ENCODE measurements at regions not wholly inside any gene's neighbourhood (a gene's known extent, or its start where the extent isn't known, plus 50 kb on each side); places are given as distances from the start of the nearest gene placed in this dataset.

DNA sequence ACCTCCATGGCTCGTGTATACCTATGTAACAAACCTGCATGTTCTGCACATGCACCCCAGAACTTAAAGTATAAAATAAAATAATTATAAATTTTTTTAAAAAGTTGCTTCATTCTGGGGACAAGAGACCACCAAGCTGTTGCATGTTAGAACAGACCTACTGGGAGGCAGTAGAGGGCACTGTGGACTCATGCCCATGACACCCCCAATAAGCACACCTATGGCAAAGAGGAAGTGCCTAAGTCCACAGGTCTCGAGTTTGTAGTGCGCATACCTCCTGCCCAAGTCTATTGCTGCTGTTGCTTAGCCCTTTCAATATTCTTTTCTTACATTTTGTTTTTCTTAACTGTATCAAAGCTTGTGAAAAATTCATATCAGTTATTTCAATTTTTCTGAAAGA lies 267.9 kb upstream of the THBS1 start:
- DNase-seq (ENCODE audit: low read depth, low spot score) = no peak
- H3K27me3 ChIP-seq (ENCODE audit: control insufficient read depth, insufficient read depth, low read length) = no peaks in the 10 kb centered on the region
- BruUV-seq (replicated peaks) = no TSS peak
- H3K27ac ChIP-seq (ENCODE audit: low read length) = no peak overlapping the region
- CTCF ChIA-PET = no interaction called here
- no peaks in the 10 kb centered on the region; the same call in 1 of the 2 replicates for H3K9me3 ChIP-seq (ENCODE audit: control insufficient read depth, insufficient read depth, low read depth, low read length)
- no peaks in the 10 kb centered on the region for H3K4me1 ChIP-seq (ENCODE audit: control insufficient read depth, insufficient read depth, low read length)
- TF ChIP-seq, protein P1, sequence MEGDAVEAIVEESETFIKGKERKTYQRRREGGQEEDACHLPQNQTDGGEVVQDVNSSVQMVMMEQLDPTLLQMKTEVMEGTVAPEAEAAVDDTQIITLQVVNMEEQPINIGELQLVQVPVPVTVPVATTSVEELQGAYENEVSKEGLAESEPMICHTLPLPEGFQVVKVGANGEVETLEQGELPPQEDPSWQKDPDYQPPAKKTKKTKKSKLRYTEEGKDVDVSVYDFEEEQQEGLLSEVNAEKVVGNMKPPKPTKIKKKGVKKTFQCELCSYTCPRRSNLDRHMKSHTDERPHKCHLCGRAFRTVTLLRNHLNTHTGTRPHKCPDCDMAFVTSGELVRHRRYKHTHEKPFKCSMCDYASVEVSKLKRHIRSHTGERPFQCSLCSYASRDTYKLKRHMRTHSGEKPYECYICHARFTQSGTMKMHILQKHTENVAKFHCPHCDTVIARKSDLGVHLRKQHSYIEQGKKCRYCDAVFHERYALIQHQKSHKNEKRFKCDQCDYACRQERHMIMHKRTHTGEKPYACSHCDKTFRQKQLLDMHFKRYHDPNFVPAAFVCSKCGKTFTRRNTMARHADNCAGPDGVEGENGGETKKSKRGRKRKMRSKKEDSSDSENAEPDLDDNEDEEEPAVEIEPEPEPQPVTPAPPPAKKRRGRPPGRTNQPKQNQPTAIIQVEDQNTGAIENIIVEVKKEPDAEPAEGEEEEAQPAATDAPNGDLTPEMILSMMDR (IDR thresholded peaks at IDR 0.05) = no peak
- TF ChIP-seq, protein P2, sequence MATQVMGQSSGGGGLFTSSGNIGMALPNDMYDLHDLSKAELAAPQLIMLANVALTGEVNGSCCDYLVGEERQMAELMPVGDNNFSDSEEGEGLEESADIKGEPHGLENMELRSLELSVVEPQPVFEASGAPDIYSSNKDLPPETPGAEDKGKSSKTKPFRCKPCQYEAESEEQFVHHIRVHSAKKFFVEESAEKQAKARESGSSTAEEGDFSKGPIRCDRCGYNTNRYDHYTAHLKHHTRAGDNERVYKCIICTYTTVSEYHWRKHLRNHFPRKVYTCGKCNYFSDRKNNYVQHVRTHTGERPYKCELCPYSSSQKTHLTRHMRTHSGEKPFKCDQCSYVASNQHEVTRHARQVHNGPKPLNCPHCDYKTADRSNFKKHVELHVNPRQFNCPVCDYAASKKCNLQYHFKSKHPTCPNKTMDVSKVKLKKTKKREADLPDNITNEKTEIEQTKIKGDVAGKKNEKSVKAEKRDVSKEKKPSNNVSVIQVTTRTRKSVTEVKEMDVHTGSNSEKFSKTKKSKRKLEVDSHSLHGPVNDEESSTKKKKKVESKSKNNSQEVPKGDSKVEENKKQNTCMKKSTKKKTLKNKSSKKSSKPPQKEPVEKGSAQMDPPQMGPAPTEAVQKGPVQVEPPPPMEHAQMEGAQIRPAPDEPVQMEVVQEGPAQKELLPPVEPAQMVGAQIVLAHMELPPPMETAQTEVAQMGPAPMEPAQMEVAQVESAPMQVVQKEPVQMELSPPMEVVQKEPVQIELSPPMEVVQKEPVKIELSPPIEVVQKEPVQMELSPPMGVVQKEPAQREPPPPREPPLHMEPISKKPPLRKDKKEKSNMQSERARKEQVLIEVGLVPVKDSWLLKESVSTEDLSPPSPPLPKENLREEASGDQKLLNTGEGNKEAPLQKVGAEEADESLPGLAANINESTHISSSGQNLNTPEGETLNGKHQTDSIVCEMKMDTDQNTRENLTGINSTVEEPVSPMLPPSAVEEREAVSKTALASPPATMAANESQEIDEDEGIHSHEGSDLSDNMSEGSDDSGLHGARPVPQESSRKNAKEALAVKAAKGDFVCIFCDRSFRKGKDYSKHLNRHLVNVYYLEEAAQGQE (IDR thresholded peaks at IDR 0.05; ENCODE audit: insufficient read depth in 1 of 2, low read depth in 2 of 2, low read length in 1 of 2) = no peak
- TF ChIP-seq SIN3A (IDR thresholded peaks at IDR 0.05; ENCODE audit: borderline replicate concordance, insufficient read depth, low read depth, low read length) (no peak), TCF7L2 (IDR thresholded peaks at IDR 0.05; ENCODE audit: low read depth, low read length) (no peak), POLR2AphosphoS5 (IDR thresholded peaks at IDR 0.05; ENCODE audit: low read depth, low read length) (no peak)
- ATAC-seq = no peak
- POLR2A ChIA-PET = interaction anchor here (0.6 kb wide), 1 partner anchor 218 kb away, joined by 3 read pairs; no protein-coding TSS in a partner anchor
- no peak overlapping the region for H3K4me3 ChIP-seq (ENCODE audit: low read depth in 2 of 2, low read length in 2 of 2)
- in situ Hi-C loops (cut with HindIII; ENCODE audit: low pct_unique_long_range_greater_than_20kb, low sequenced_read_pairs) (no loop called here), intact Hi-C loops (cut with micrococcal nuclease; ENCODE audit: unreplicated experiment) (no loop called here)
- no peaks in the 10 kb centered on the region for H3K36me3 ChIP-seq (ENCODE audit: control insufficient read depth, insufficient read depth, low read length)

DNA sequence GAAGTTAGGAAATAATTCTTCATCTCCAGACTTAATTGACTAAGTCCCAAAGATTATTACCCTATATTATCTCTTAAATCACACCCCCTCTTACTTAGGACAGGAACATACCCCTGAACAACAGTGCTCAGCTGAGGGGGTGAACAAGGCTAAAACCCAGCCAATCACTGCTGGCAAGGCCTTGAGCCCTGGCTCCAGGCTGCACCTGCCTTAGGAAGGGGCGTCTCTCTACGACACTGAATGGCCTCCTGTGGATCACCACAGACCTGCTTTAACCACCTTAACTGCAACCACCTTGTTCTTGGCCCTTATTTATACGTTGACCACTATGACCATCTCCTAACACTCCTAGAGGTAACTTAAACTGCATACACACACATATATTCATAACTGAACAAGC lies 267.4 kb upstream of the THBS1 start:
- ChIA-PET CTCF (no interaction called here), POLR2A (no interaction called here)
- TF ChIP-seq, protein P1 (IDR thresholded peaks at IDR 0.05) = no peak
- no peak for TF ChIP-seq TCF7L2 (IDR thresholded peaks at IDR 0.05; ENCODE audit: low read depth, low read length)
- TF ChIP-seq SIN3A (IDR thresholded peaks at IDR 0.05; ENCODE audit: borderline replicate concordance, insufficient read depth, low read depth, low read length) = no peak
- TF ChIP-seq, protein P2 (IDR thresholded peaks at IDR 0.05; ENCODE audit: insufficient read depth in 1 of 2, low read depth in 2 of 2, low read length in 1 of 2) = no peak
- TF ChIP-seq POLR2AphosphoS5 (IDR thresholded peaks at IDR 0.05; ENCODE audit: low read depth, low read length) = no peak
- H3K4me1 ChIP-seq (ENCODE audit: control insufficient read depth, insufficient read depth, low read length) = no peaks in the 10 kb centered on the region
- DNase-seq (ENCODE audit: low read depth, low spot score) (no peak), ATAC-seq (no peak)
- no peak overlapping the region for H3K27ac ChIP-seq (ENCODE audit: low read length)
- no peaks in the 10 kb centered on the region for H3K9me3 ChIP-seq (ENCODE audit: control insufficient read depth, insufficient read depth, low read depth, low read length)
- H3K36me3 ChIP-seq (ENCODE audit: control insufficient read depth, insufficient read depth, low read length) = no peaks in the 10 kb centered on the region
- intact Hi-C loops (cut with micrococcal nuclease; ENCODE audit: unreplicated experiment) (no loop called here), in situ Hi-C loops (cut with HindIII; ENCODE audit: low pct_unique_long_range_greater_than_20kb, low sequenced_read_pairs) (no loop called here)
- no TSS peak for BruUV-seq (replicated peaks)
- no peak overlapping the region for H3K4me3 ChIP-seq (ENCODE audit: low read depth in 2 of 2, low read length in 2 of 2)
- H3K27me3 ChIP-seq (ENCODE audit: control insufficient read depth, insufficient read depth, low read length) = no peaks in the 10 kb centered on the region

All from Panc1 (cell line).